Fibroblast of villous mesenchyme (primary cell): ENCODE measurements at regions not wholly inside any gene's neighbourhood (a gene's known extent, or its start where the extent isn't known, plus 50 kb on each side); places are given as distances from the start of the nearest gene placed in this dataset.

Experiments used
- DNase-seq: peaks from one replicate; pipeline ENCODE4 v3.0.0-alpha.2; 2010; ENCODE audit warnings: low read depth
- H3K4me3 ChIP-seq: 2 replicates; pipeline ENCODE4 v1.5.1; 2011; ENCODE audit warnings: low read depth, mild to moderate bottlenecking, low read length
- TF ChIP-seq, protein P1 (sequence below): IDR thresholded peaks from 2 replicates; pipeline ENCODE4 v1.5.1; 2012; ENCODE audit warnings: low read depth, mild to moderate bottlenecking, low read length; ENCODE audit not compliant: insufficient read depth

DNA sequence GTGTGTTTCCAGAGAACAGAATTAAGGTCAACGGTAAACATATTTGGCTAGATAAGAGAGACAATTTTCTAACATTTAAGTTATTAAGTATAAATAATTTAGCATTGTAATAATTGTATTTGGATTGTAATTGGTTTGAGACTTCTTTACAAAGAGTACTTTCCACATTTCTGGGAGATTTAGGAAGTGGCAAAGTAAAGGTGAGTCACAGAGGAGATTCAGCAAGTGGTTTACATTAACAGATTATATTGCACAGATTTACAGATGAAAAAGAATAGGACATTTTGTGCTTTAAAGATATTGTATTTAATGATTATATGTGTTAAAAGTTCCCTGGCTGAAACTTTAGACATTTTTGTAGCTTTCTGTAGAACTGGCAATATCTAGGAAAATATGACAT lies 584.4 kb upstream of the AADAT start:
- TF ChIP-seq, protein P1, sequence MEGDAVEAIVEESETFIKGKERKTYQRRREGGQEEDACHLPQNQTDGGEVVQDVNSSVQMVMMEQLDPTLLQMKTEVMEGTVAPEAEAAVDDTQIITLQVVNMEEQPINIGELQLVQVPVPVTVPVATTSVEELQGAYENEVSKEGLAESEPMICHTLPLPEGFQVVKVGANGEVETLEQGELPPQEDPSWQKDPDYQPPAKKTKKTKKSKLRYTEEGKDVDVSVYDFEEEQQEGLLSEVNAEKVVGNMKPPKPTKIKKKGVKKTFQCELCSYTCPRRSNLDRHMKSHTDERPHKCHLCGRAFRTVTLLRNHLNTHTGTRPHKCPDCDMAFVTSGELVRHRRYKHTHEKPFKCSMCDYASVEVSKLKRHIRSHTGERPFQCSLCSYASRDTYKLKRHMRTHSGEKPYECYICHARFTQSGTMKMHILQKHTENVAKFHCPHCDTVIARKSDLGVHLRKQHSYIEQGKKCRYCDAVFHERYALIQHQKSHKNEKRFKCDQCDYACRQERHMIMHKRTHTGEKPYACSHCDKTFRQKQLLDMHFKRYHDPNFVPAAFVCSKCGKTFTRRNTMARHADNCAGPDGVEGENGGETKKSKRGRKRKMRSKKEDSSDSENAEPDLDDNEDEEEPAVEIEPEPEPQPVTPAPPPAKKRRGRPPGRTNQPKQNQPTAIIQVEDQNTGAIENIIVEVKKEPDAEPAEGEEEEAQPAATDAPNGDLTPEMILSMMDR, result no peak
- no peak overlapping the region for H3K4me3 ChIP-seq
- DNase-seq, result no peak

DNA sequence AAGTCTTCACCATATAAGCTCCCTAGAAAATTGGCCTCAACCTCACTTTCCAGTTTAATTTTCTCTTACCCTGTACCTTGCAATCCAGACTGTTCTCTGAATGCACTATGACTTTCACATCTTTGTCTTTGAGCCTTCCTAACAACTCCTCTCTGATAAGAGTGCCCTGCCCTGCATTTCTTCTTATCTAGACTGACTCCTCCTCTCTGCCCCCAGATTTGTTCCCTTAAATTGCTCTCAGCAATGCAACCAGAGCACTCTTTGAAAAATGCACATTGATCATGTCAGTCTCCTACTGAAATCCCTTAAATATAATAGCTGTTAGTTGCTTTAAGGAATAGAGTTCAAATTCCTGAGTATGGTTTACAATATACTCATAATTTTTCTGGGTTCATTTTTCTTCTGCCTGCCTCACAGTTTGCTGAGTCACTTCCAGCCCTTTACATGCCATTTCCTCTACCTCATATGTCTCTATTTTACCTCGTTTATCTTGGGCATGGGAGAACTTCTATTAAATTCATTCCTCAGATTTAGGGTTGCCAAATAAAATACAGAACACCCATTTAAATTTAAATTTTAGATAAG lies 582.7 kb upstream of the AADAT start:
- no peak overlapping the region for H3K4me3 ChIP-seq
- TF ChIP-seq, protein P1, result no peak
- no peak for DNase-seq

DNA sequence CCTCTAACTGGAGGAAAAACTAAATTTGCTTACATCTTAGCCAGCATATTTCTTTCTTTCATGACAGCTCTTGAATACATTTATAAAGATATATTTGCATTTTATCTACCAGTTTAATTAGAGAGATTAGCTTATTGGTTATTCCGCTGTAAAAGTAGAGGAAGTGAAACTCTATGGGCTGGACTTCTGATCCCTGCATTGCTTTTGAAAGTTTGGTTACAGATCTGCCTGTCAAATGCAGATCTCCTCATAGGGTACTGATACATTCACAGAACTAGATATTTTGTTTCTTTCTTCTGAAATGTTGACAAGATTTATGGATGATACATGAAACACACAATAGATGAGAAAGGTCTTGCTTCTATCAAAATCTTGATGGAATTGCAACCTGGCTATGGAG lies 581.4 kb upstream of the AADAT start:
- TF ChIP-seq, protein P1, result no peak
- DNase-seq, result no peak
- H3K4me3 ChIP-seq, result no peak overlapping the region

DNA sequence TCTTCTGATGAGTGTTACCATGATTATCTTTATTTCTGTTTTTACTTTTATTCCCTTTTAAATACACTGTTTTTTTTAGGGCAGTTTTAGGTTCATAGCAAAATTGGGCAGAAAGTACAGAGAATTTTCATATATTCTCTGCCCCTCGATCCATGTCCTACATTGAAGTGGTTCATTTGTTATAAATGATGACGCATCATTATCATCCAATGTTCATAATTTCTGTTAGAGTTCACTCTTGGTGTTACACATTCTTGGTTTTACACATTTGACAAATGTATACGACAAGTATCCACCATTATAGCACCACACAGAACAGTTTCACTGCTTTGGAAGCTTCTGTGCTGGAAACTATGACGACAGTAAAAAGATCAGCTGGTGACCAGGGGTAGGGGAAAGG lies 578.1 kb upstream of the AADAT start:
- TF ChIP-seq, protein P1, result no peak
- DNase-seq, result no peak
- no peak overlapping the region for H3K4me3 ChIP-seq

DNA sequence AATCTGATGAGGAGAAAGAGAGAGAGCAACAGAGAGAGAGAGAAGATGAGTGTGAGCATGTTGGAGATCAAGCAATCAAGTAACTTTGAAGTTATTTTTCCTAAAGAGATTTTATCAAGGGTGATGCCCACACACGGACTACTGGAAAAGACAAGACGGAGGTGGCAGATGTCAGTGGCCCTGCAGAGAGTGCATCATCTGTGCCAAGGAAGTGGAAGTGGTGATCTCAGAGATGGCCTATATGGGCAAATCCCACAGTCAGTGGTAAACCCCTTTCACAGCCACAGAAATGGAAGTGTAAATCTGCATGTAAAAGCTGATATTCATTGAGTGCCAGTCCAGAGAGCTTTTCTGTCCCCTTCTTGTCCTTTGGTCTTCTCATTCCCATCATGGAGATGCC lies 577.2 kb upstream of the AADAT start:
- TF ChIP-seq, protein P1, result no peak
- no peak for DNase-seq
- no peak overlapping the region for H3K4me3 ChIP-seq

DNA sequence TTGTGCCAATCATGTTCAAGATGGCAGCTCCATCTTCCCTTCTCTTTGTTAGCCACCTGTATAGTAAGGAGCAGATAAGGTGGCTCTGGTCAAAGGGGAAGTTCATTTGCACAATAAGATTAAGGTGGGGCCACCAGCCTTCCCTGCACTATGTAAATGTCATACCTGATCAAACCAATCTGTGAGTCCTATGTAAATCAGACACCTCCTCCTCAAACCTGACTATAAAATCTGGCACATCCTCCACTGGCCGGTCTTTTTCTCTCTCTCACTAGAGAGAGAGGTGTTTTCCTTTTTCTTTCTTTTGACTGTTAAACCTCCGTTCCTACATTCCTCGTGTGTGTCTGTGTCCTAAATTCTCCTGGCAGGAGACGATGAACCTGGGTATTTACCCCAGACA lies 572.5 kb upstream of the AADAT start:
- DNase-seq, result no peak
- H3K4me3 ChIP-seq, result no peak overlapping the region
- TF ChIP-seq, protein P1, result no peak

DNA sequence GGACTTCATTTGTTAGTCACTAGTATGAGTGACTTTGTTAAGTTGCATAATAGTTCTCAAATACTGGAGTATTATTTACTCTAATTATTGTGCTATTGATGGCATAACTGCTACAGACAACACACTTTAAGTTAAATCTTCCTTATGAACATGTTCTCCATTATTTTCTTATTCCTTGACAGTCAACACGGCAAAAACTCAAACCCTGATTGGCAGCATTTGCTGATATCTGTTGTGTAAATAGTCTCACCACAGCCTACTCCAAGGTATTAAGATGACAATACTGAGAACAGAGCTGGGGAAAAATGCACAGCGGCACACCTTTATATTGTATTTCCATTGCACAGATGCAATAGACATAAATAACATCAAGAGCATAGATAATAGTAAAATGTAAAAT lies 568.0 kb upstream of the AADAT start:
- no peak overlapping the region for H3K4me3 ChIP-seq
- DNase-seq, result no peak
- TF ChIP-seq, protein P1, result no peak
